SH-SY5Y (cell line): ENCODE measurements at regions not wholly inside any gene's neighbourhood (a gene's known extent, or its start where the extent isn't known, plus 50 kb on each side); places are given as distances from the start of the nearest gene placed in this dataset.

ENCODE experiments used
- GATA2 ChIP-seq: IDR thresholded peaks from 2 replicates; pipeline ENCODE4 v1.6.1; 2011; ENCODE audit warnings: mild to moderate bottlenecking, low read depth, low read length
- GATA3 ChIP-seq: IDR thresholded peaks from 2 replicates; pipeline ENCODE4 v1.6.1; 2011; ENCODE audit warnings: low read depth, mild to moderate bottlenecking, low read length, moderate library complexity

- TF ChIP-seq GATA2 (no peak), GATA3 (no peak)
These were observed 462.5 kb downstream of the AEBP2 start for GRCh38 chr12:19901841-19902240.
